MM.1S (cell line): ENCODE measurements at regions not wholly inside any gene's neighbourhood (a gene's known extent, or its start where the extent isn't known, plus 50 kb on each side); places are given as distances from the start of the nearest gene placed in this dataset.

Source experiments
- DNase-seq: peaks from one replicate; pipeline ENCODE4 v3.0.0-alpha.2; 2015
- H2AFZ ChIP-seq: fragments of 300-600 bp; sonication (generic); 2 replicates; pipeline ENCODE4 v1.6.0; 2016; ENCODE audit warnings: antibody characterized with exemption, low read length
- H3F3A ChIP-seq: fragments of 300-600 bp; sonication (generic); 2 replicates; pipeline ENCODE4 v1.6.1; 2016; ENCODE audit warnings: mild to moderate bottlenecking, antibody characterized with exemption, low read length, moderate library complexity, mixed read lengths; ENCODE audit not compliant: insufficient read depth
- H3K27ac ChIP-seq: fragments of 300-600 bp; sonication (generic); 2 replicates; pipeline ENCODE4 v1.5.1; 2016; ENCODE audit warnings: mild to moderate bottlenecking, low read length
- H3K27me3 ChIP-seq: fragments of 300-600 bp; sonication (generic); replicated peaks from 2 replicates; pipeline ENCODE4 v1.6.0; 2016; ENCODE audit warnings: low read length; ENCODE audit not compliant: insufficient read depth
- H3K36me3 ChIP-seq: fragments of 300-600 bp; sonication (generic); replicated peaks from 2 replicates; pipeline ENCODE4 v1.6.1; 2016; ENCODE audit warnings: mild to moderate bottlenecking, low read length, mixed read lengths; ENCODE audit not compliant: insufficient read depth
- H3K4me1 ChIP-seq: fragments of 300-600 bp; sonication (generic); 2 replicates; pipeline ENCODE4 v1.6.1; 2016; ENCODE audit warnings: low read length, mixed read lengths
- H3K4me2 ChIP-seq: fragments of 300-600 bp; sonication (generic); 2 replicates; pipeline ENCODE4 v1.6.0; 2016; ENCODE audit warnings: low read depth, low read length
- H3K4me3 ChIP-seq: fragments of 300-600 bp; sonication (generic); 2 replicates; pipeline ENCODE4 v1.5.1; 2016; ENCODE audit warnings: low read length, mixed read lengths
- H3K79me2 ChIP-seq: fragments of 300-600 bp; sonication (generic); 2 replicates; pipeline ENCODE4 v1.6.1; 2016; ENCODE audit warnings: mixed run types, low read length, mixed read lengths
- H3K9ac ChIP-seq: fragments of 300-600 bp; sonication (generic); 2 replicates; pipeline ENCODE4 v1.6.1; 2016; ENCODE audit warnings: low read length, mixed read lengths
- H3K9me2 ChIP-seq: fragments of 300-600 bp; sonication (generic); replicated peaks from 2 replicates; pipeline ENCODE4 v1.6.1; 2016; ENCODE audit warnings: mild to moderate bottlenecking, low read length, mixed read lengths; ENCODE audit not compliant: insufficient read depth
- H3K9me3 ChIP-seq: fragments of 300-600 bp; sonication (generic); replicated peaks from 2 replicates; pipeline ENCODE4 v1.6.1; 2016; ENCODE audit warnings: mild to moderate bottlenecking, low read length, mixed read lengths; ENCODE audit not compliant: insufficient read depth
- H4K20me1 ChIP-seq: fragments of 300-600 bp; sonication (generic); 2 replicates; pipeline ENCODE4 v1.6.1; 2016; ENCODE audit warnings: mild to moderate bottlenecking, low read length, moderate library complexity, mixed read lengths; ENCODE audit not compliant: insufficient read depth
- EZH2 ChIP-seq: fragments of 300-600 bp; sonication (generic); optimal IDR thresholded peaks from 2 replicates; pipeline ENCODE3; 2017; ENCODE audit warnings: low read depth, mild to moderate bottlenecking, antibody characterized with exemption, low read length, mixed read lengths
- EZH2phosphoT487 ChIP-seq: fragments of 300-600 bp; sonication (generic); IDR thresholded peaks from 2 replicates; pipeline ENCODE4 v1.6.1; 2018; ENCODE audit warnings: antibody characterized with exemption, low read length
- TF ChIP-seq, protein P1 (sequence below): fragments of 300-600 bp; sonication (generic); IDR thresholded peaks from 2 replicates; pipeline ENCODE4 v1.5.1; 2016; ENCODE audit warnings: antibody characterized with exemption, low read length, mixed read lengths

- H3K9ac ChIP-seq, result no peak overlapping the region
- no peaks in the 10 kb centered on the region for H3K9me3 ChIP-seq
- 0 out of 2 replicates have a peak, but pooled peaks cover 2% of the 10 kb centered on the region for H3K79me2 ChIP-seq
- no peak overlapping the region for H2AFZ ChIP-seq
- no peaks in the 10 kb centered on the region for H3K9me2 ChIP-seq
- H3K27me3 ChIP-seq, result no peaks in the 10 kb centered on the region
- H3K36me3 ChIP-seq, result no peaks in the 10 kb centered on the region
- H3K27ac ChIP-seq, result no peak overlapping the region
- no peaks in the 10 kb centered on the region for H3F3A ChIP-seq
- H3K4me1 ChIP-seq, result no peaks in the 10 kb centered on the region
- TF ChIP-seq EZH2 (no peak), EZH2phosphoT487 (no peak)
- TF ChIP-seq, protein P1, sequence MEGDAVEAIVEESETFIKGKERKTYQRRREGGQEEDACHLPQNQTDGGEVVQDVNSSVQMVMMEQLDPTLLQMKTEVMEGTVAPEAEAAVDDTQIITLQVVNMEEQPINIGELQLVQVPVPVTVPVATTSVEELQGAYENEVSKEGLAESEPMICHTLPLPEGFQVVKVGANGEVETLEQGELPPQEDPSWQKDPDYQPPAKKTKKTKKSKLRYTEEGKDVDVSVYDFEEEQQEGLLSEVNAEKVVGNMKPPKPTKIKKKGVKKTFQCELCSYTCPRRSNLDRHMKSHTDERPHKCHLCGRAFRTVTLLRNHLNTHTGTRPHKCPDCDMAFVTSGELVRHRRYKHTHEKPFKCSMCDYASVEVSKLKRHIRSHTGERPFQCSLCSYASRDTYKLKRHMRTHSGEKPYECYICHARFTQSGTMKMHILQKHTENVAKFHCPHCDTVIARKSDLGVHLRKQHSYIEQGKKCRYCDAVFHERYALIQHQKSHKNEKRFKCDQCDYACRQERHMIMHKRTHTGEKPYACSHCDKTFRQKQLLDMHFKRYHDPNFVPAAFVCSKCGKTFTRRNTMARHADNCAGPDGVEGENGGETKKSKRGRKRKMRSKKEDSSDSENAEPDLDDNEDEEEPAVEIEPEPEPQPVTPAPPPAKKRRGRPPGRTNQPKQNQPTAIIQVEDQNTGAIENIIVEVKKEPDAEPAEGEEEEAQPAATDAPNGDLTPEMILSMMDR, result no peak
- H4K20me1 ChIP-seq, result no peaks in the 10 kb centered on the region
- no peak for DNase-seq
- H3K4me2 ChIP-seq, result no peak overlapping the region
- no peak overlapping the region for H3K4me3 ChIP-seq
Measured at GRCh38 chr11:19573666-19574065, 139.0 kb upstream of the NAV2 start.

- no peak overlapping the region for H3K4me3 ChIP-seq
- no peaks in the 10 kb centered on the region for H3K27me3 ChIP-seq
- H3F3A ChIP-seq, result no peaks in the 10 kb centered on the region
- no peak for DNase-seq
- TF ChIP-seq, protein P1, result no peak
- TF ChIP-seq EZH2phosphoT487 (no peak), EZH2 (no peak)
- H2AFZ ChIP-seq, result no peak overlapping the region
- no peaks in the 10 kb centered on the region for H3K9me2 ChIP-seq
- H3K4me1 ChIP-seq, result no peaks in the 10 kb centered on the region
- H3K79me2 ChIP-seq, result 0 out of 2 replicates have a peak, but pooled peaks cover 2% of the 10 kb centered on the region
- H3K9ac ChIP-seq, result no peak overlapping the region
- H3K27ac ChIP-seq, result no peak overlapping the region
- no peaks in the 10 kb centered on the region for H3K36me3 ChIP-seq
- H3K9me3 ChIP-seq, result no peaks in the 10 kb centered on the region
- no peaks in the 10 kb centered on the region for H4K20me1 ChIP-seq
- no peak overlapping the region for H3K4me2 ChIP-seq
Measured at GRCh38 chr11:19571906-19572305, 140.7 kb upstream of the NAV2 start.

DNA sequence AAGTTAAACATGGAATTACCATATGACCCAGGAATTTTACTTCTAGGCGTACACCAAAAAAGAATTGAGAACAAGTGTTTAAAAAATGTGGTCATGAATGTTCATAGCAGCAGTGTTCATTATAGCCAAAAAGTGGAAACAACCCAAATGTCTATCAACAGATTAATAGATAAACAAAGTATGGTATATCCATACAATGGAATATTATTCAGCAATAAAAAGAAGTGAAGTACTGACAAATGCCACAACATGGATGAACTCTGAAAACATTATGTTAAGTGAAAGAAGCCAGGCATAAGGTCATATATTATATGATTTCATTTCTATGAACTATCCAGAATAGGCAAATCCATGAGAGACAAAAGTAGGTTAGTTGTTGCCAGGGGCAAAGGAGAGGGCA is 141.7 kb upstream of the NAV2 start:
- Histone ChIP-seq H3K79me2 (no peaks in the 10 kb centered on the region), H3K27me3 (no peaks in the 10 kb centered on the region), H3K9me3 (no peaks in the 10 kb centered on the region), H3K4me3 (no peak overlapping the region), H4K20me1 (no peaks in the 10 kb centered on the region), H3K4me2 (no peak overlapping the region), H3K36me3 (no peaks in the 10 kb centered on the region), H3K9ac (no peak overlapping the region), H2AFZ (no peak overlapping the region), H3K4me1 (no peaks in the 10 kb centered on the region), H3K27ac (no peak overlapping the region), H3F3A (no peaks in the 10 kb centered on the region), H3K9me2 (no peaks in the 10 kb centered on the region)
- TF ChIP-seq, protein P1, result no peak
- TF ChIP-seq EZH2 (no peak), EZH2phosphoT487 (no peak)
- DNase-seq, result no peak
